B cell (primary cell): ENCODE measurements at regions not wholly inside any gene's neighbourhood (a gene's known extent, or its start where the extent isn't known, plus 50 kb on each side); places are given as distances from the start of the nearest gene placed in this dataset.

Source experiments
- ATAC-seq: fragments of 200-7000 bp; cut with Tn5 transposase; one replicate; pipeline ENCODE4 v1.10.0; 2021; ENCODE audit warnings: low read depth, mild to moderate bottlenecking, moderate number of reproducible peaks, moderate library complexity
- CTCF ChIA-PET: fragments of 350-600 bp; sonication (Branson Sonifier 250); formaldehyde crosslinking; loops from one replicate; lab custom pipeline; 2021; ENCODE audit warnings: antibody characterized with exemption, inconsistent platforms; lab: Charles Lee
- POLR2A ChIA-PET: fragments of 350-600 bp; sonication (Branson Sonifier 250); formaldehyde crosslinking; loops from one replicate; lab custom pipeline; 2021; ENCODE audit warnings: antibody characterized with exemption; lab: Charles Lee
- DNase-seq: peaks from one replicate; pipeline ENCODE4 v3.0.0; 2013
- H2AFZ ChIP-seq: 2 replicates; pipeline ENCODE4 v1.6.1; 2012; ENCODE audit warnings: mild to moderate bottlenecking, low read depth, low read length; ENCODE audit not compliant: insufficient read depth, poor library complexity, severe bottlenecking
- H3K27ac ChIP-seq, 2 donors: 1 replicate in 1 of 2; 2 replicates in 1 of 2; pipeline ENCODE4 v1.5.1; 2012 to 2013; ENCODE audit warnings: low read length in 2 of 2, mild to moderate bottlenecking in 2 of 2, moderate library complexity in 1 of 2
- H3K27me3 ChIP-seq, 4 experiments: fragments of 200-600 bp in 1 of 4; sonication (generic) in 1 of 4; replicated peaks in 1 of 4; 1 replicate in 2 of 4; 2 replicates in 2 of 4; pipeline versions ENCODE4 v1.6.1 to v1.7.0; 2013 to 2016; ENCODE audit warnings: low read length in 3 of 4, mild to moderate bottlenecking in 2 of 4, mixed read lengths in 1 of 4, moderate library complexity in 1 of 4; ENCODE audit not compliant: insufficient read depth in 4 of 4, control insufficient read depth in 3 of 4; ENCODE audit errors: control extremely low read depth in 1 of 4
- H3K36me3 ChIP-seq, 2 experiments: replicated peaks in 1 of 2; 1 replicate in 1 of 2; 2 replicates in 1 of 2; pipeline versions ENCODE4 v1.6.1 to v1.7.1; 2013; ENCODE audit warnings: low read length in 1 of 2; ENCODE audit not compliant: insufficient read depth in 2 of 2, control insufficient read depth in 1 of 2; ENCODE audit errors: control extremely low read depth in 1 of 2, extremely low read depth in 1 of 2
- H3K4me1 ChIP-seq, 2 donors: fragments of 200-600 bp in 1 of 2; sonication (generic) in 1 of 2; 1 replicate in 1 of 2; 2 replicates in 1 of 2; pipeline versions ENCODE4 v1.5.1 to v1.6.1; 2013 to 2017; ENCODE audit warnings: low read length in 2 of 2; ENCODE audit not compliant: control insufficient read depth in 2 of 2, insufficient read depth in 2 of 2
- H3K4me2 ChIP-seq: replicated peaks from 2 replicates; pipeline ENCODE3; 2012; ENCODE audit warnings: mild to moderate bottlenecking, low read depth, low read length; ENCODE audit not compliant: poor library complexity, severe bottlenecking
- H3K4me3 ChIP-seq, 5 experiments: fragments of 200-600 bp in 1 of 5; sonication (generic) in 1 of 5; 1 replicate in 3 of 5; 2 replicates in 2 of 5; pipeline versions ENCODE4 v1.5.1 to v1.7.0; 2011 to 2016; ENCODE audit warnings: low read length in 4 of 5, mild to moderate bottlenecking in 4 of 5, low read depth in 2 of 5, control low read depth in 1 of 5, moderate library complexity in 1 of 5; ENCODE audit not compliant: insufficient read depth in 1 of 5; ENCODE audit errors: control extremely low read depth in 1 of 5, extremely low read depth in 1 of 5
- H3K79me2 ChIP-seq: fragments of 200-600 bp; sonication (generic); one replicate; pipeline ENCODE4 v1.6.0; 2016; ENCODE audit warnings: low read length; ENCODE audit not compliant: control insufficient read depth, insufficient read depth
- H3K9ac ChIP-seq: fragments of 200-600 bp; sonication (generic); 2 replicates; pipeline ENCODE4 v1.6.1; 2017; ENCODE audit warnings: mild to moderate bottlenecking, low read length, moderate library complexity
- H3K9me3 ChIP-seq, 3 donors: one replicate each; pipeline versions ENCODE4 v1.6.1 to v1.7.1; 2013; ENCODE audit warnings: low read length in 2 of 3; ENCODE audit not compliant: control insufficient read depth in 2 of 3, insufficient read depth in 1 of 3; ENCODE audit errors: control extremely low read depth in 1 of 3
- H4K20me1 ChIP-seq: 2 replicates; pipeline ENCODE4 v1.6.0; 2012; ENCODE audit warnings: mild to moderate bottlenecking, low read length; ENCODE audit not compliant: insufficient read depth, control insufficient read depth, poor library complexity, severe bottlenecking
- H3K27ac Mint-ChIP-seq: one replicate; pipeline ENCODE4 v1.8.0; 2021; ENCODE audit warnings: mixed read lengths
- H3K27me3 Mint-ChIP-seq: one replicate; pipeline ENCODE4 v1.8.0; 2021; ENCODE audit warnings: mixed read lengths
- H3K4me1 Mint-ChIP-seq: one replicate; pipeline ENCODE4 v1.8.0; 2021; ENCODE audit warnings: mixed read lengths
- H3K4me3 Mint-ChIP-seq: one replicate; pipeline ENCODE4 v1.8.0; 2021; ENCODE audit warnings: mixed read lengths
- H3K9me3 Mint-ChIP-seq: one replicate; pipeline ENCODE4 v1.8.0; 2022; ENCODE audit warnings: mixed read lengths; ENCODE audit not compliant: insufficient read depth
- EZH2 ChIP-seq: IDR thresholded peaks from 2 replicates; pipeline ENCODE4 v1.6.1; 2012; ENCODE audit warnings: borderline replicate concordance, low read depth, mild to moderate bottlenecking, moderate library complexity, low read length; ENCODE audit not compliant: insufficient read depth, poor library complexity, severe bottlenecking
- WGBS: methylation state at CpG from one replicate; pipeline ENCODE4 v1.1.5; 2013; ENCODE audit warnings: missing lambda C conversion rate; ENCODE audit not compliant: insufficient coverage; 5-methylcytosine and 5-hydroxymethylcytosine counted together
- intact Hi-C: fragments of 100-400 bp; cut with micrococcal nuclease; formaldehyde crosslinking; loops from one replicate; pipeline ENCODE4 v1.10.0; 2022
- TF ChIP-seq, protein P1 (sequence below): fragments of 200-600 bp; IDR thresholded peaks from one replicate; pipeline ENCODE4 v1.8.0; 2022; ENCODE audit warnings: antibody characterized with exemption, mild to moderate bottlenecking

DNA sequence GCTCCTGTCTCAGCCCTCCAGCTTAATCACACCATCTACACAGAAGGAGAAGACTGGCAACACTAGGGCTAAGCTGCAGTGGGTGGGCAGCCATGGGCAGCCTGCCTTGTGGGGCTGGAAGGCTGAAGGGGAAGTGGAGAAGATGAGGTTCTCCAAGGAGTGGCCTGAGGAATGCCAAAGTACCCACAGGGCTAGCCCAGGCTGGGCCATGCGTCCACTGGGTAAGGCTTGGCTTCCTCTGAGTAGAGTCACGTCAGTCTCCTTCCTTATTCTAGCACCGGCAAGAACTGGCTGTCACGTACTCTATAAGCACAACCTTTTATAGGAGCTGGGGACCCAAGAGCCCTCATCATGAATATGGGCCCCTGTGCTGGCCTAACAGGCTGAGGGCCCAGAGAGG lies 110.6 kb upstream of the SIRPA start:
- H3K27me3 Mint-ChIP-seq = peaks cover 61% of the 10 kb centered on the region
- ATAC-seq = no peak
- peaks cover 7 to 17% of the 10 kb centered on the region in 2 donors for H3K4me1 ChIP-seq

GRCh38 chr20:1783245-1783644 lies 112.0 kb upstream of the SIRPA start:
- Mint-ChIP-seq H3K27me3 (peaks cover 57% of the 10 kb centered on the region), H3K27ac (no peak overlapping the region), H3K4me1 (peaks cover 9% of the 10 kb centered on the region), H3K4me3 (no peak overlapping the region), H3K9me3 (no peaks in the 10 kb centered on the region)
- TF ChIP-seq EZH2 = no peak
- TF ChIP-seq, protein P1, sequence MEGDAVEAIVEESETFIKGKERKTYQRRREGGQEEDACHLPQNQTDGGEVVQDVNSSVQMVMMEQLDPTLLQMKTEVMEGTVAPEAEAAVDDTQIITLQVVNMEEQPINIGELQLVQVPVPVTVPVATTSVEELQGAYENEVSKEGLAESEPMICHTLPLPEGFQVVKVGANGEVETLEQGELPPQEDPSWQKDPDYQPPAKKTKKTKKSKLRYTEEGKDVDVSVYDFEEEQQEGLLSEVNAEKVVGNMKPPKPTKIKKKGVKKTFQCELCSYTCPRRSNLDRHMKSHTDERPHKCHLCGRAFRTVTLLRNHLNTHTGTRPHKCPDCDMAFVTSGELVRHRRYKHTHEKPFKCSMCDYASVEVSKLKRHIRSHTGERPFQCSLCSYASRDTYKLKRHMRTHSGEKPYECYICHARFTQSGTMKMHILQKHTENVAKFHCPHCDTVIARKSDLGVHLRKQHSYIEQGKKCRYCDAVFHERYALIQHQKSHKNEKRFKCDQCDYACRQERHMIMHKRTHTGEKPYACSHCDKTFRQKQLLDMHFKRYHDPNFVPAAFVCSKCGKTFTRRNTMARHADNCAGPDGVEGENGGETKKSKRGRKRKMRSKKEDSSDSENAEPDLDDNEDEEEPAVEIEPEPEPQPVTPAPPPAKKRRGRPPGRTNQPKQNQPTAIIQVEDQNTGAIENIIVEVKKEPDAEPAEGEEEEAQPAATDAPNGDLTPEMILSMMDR = no peak
- Histone ChIP-seq H3K4me1 (peaks cover 7 to 17% of the 10 kb centered on the region in 2 donors), H3K36me3 (no peaks in the 10 kb centered on the region), H3K9me3 (no peaks in the 10 kb centered on the region), H3K27ac (no peak overlapping the region), H2AFZ (no peak overlapping the region), H3K27me3 (peaks cover 0 to 36% (median 9%) of the 10 kb centered on the region in 4 experiments), H3K9ac (no peak overlapping the region), H3K79me2 (no peaks in the 10 kb centered on the region), H3K4me2 (no peak overlapping the region), H4K20me1 (no peaks in the 10 kb centered on the region), H3K4me3 (no peak overlapping the region)
- ChIA-PET CTCF (no interaction called here), POLR2A (interaction anchor here (0.6 kb wide), 1 partner anchor 15 kb away, joined by 3 read pairs; no protein-coding TSS in a partner anchor)
- ATAC-seq = no peak
- intact Hi-C loops = no loop called here
- DNase-seq = no peak
- 45% methylated on average over 4 of the region's 4 CpGs for WGBS

More for the DNA sequence above, 110.6 kb upstream of the SIRPA start:
- Histone ChIP-seq H3K9me3 (no peaks in the 10 kb centered on the region), H4K20me1 (no peaks in the 10 kb centered on the region), H3K4me3 (no peak overlapping the region), H3K79me2 (no peaks in the 10 kb centered on the region), H3K9ac (no peak overlapping the region), H3K36me3 (no peaks in the 10 kb centered on the region), H2AFZ (no peak overlapping the region), H3K27me3 (peaks cover 0 to 36% (median 11%) of the 10 kb centered on the region in 4 experiments), H3K27ac (no peak overlapping the region), H3K4me2 (no peak overlapping the region)
- no peak for DNase-seq
- TF ChIP-seq EZH2 = no peak
- TF ChIP-seq, protein P1 = no peak
- intact Hi-C loops = no loop called here
- Mint-ChIP-seq H3K27ac (no peak overlapping the region), H3K9me3 (no peaks in the 10 kb centered on the region), H3K4me3 (no peak overlapping the region), H3K4me1 (peaks cover 9% of the 10 kb centered on the region)
- POLR2A ChIA-PET = no interaction called here
- WGBS = 86% methylated on average over 4 of the region's 4 CpGs
- CTCF ChIA-PET = interaction anchor here (1.4 kb wide), 1 partner anchor 388 kb away, joined by 4 read pairs; no protein-coding TSS in a partner anchor
